ENCODE measurements at regions not wholly inside any gene's neighbourhood (a gene's known extent, or its start where the extent isn't known, plus 50 kb on each side); places are given as distances from the start of the nearest gene placed in this dataset.

- TF ChIP-seq, protein P1, sequence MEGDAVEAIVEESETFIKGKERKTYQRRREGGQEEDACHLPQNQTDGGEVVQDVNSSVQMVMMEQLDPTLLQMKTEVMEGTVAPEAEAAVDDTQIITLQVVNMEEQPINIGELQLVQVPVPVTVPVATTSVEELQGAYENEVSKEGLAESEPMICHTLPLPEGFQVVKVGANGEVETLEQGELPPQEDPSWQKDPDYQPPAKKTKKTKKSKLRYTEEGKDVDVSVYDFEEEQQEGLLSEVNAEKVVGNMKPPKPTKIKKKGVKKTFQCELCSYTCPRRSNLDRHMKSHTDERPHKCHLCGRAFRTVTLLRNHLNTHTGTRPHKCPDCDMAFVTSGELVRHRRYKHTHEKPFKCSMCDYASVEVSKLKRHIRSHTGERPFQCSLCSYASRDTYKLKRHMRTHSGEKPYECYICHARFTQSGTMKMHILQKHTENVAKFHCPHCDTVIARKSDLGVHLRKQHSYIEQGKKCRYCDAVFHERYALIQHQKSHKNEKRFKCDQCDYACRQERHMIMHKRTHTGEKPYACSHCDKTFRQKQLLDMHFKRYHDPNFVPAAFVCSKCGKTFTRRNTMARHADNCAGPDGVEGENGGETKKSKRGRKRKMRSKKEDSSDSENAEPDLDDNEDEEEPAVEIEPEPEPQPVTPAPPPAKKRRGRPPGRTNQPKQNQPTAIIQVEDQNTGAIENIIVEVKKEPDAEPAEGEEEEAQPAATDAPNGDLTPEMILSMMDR (IDR thresholded peaks at IDR 0.05): no peak
- no peak for TF ChIP-seq EZH2 (IDR thresholded peaks at IDR 0.05)
- no peak for TF ChIP-seq EZH2phosphoT487 (IDR thresholded peaks at IDR 0.05)
These were observed 1639.5 kb upstream of the MIR17HG start for GRCh38 chr13:89708013-89708412.

All from neural progenitor cell (in vitro differentiated cells).